GM19467 (cell line): ENCODE measurements at regions not wholly inside any gene's neighbourhood (a gene's known extent, or its start where the extent isn't known, plus 50 kb on each side); places are given as distances from the start of the nearest gene placed in this dataset.
A peak's percentile ranks its signal among the peaks of the same experiment; 100 is the strongest.

ENCODE experiments used
- ATAC-seq: cut with Tn5 transposase; IDR thresholded peaks from one replicate; pipeline ENCODE4 v1.9.1; 2021; ENCODE audit warnings: mild to moderate bottlenecking, moderate library complexity; ENCODE audit not compliant: unreplicated experiment

GRCh38 chr15:94021621-94022320, 209.6 kb upstream of the MCTP2 start:
- no peak for ATAC-seq

GRCh38 chr15:94019062-94019461, 212.3 kb upstream of the MCTP2 start:
- ATAC-seq = no peak

- no peak for ATAC-seq
These were observed 216.0 kb upstream of the MCTP2 start for GRCh38 chr15:94015324-94015723.

GRCh38 chr15:94008104-94009074, 223.0 kb upstream of the MCTP2 start:
- no peak for ATAC-seq

- ATAC-seq = no peak
These were observed 226.7 kb upstream of the MCTP2 start for GRCh38 chr15:94004697-94005096.

GRCh38 chr15:94002041-94002440, 229.3 kb upstream of the MCTP2 start:
- ATAC-seq = no peak

- no peak for ATAC-seq
These were observed 230.0 kb upstream of the MCTP2 start for GRCh38 chr15:94001255-94001801.

- ATAC-seq = no peak
These were observed 230.8 kb upstream of the MCTP2 start for GRCh38 chr15:94000606-94001005.

GRCh38 chr15:93997071-93997658, 234.2 kb upstream of the MCTP2 start:
- ATAC-seq = no peak

- ATAC-seq = no peak
These were observed 241.8 kb upstream of the MCTP2 start for GRCh38 chr15:93989440-93989998.

- ATAC-seq = peak; percentile 70
These were observed 244.3 kb upstream of the MCTP2 start for GRCh38 chr15:93987068-93987467.

- no peak for ATAC-seq
These were observed 244.9 kb upstream of the MCTP2 start for GRCh38 chr15:93986400-93986984.

- ATAC-seq = no peak
These were observed 245.4 kb upstream of the MCTP2 start for GRCh38 chr15:93985925-93986324.

GRCh38 chr15:93985176-93985575, 246.2 kb upstream of the MCTP2 start:
- ATAC-seq = no peak

- no peak for ATAC-seq
These were observed 247.8 kb upstream of the MCTP2 start for GRCh38 chr15:93983526-93983925.

- ATAC-seq = no peak
These were observed 249.1 kb upstream of the MCTP2 start for GRCh38 chr15:93982226-93982727.

GRCh38 chr15:93981706-93982105, 249.7 kb upstream of the MCTP2 start:
- no peak for ATAC-seq

- ATAC-seq = no peak
These were observed 251.0 kb upstream of the MCTP2 start for GRCh38 chr15:93980261-93980911.

- ATAC-seq = no peak
These were observed 256.4 kb upstream of the MCTP2 start for GRCh38 chr15:93974804-93975481.
